Posterior cingulate gyrus (tissue), 11 donors: ENCODE measurements at regions not wholly inside any gene's neighbourhood (a gene's known extent, or its start where the extent isn't known, plus 50 kb on each side); places are given as distances from the start of the nearest gene placed in this dataset.

Experiments
- DNase-seq, 10 donors: peaks; one replicate each; pipeline versions ENCODE4 v3.0.0 to v3.0.0-alpha.2; 2020 to 2021; ENCODE audit warnings: mixed read lengths in 3 of 10
- intact Hi-C: fragments of 100-400 bp; cut with DNase I; formaldehyde crosslinking; loops from one replicate; pipeline ENCODE4 v1.15.1; 2023

DNA sequence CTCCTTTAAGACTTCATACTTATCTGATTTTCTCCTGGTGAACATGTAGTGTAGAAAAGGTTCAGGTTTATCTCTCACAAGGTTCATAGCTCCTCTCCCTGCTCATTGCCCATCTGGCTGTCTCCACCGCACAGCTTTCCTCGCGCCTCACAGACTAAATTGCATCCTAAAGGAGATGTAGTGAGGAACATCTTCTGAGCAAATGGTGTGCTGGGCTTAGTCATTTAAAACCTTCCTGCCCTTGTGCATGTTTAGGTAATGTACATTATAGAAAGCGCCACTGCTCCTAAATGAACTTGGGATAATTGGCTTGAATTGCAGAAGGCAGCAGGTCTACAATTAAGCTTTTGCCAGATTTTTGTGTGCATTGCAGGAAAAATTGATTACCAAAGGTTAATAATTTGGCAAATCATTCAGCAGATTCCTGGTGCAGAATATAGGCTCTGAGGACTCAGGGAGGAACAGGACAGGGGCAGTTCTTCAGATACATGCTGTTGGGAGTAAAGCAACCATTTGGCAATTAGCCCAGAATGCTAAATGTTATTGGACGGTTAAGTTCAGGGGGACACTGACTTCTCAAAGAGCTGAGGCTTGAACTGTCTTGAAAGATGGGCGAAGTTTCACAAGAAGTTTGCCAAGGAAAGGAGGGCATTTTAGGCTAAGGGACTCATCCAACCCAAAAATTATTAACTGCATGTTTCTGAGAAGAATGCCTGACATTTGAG lies 108.4 kb upstream of the CLDN10 start:
- peak in 1 of 10 donors; percentile 11 for DNase-seq
- intact Hi-C loops, result no loop called here

DNA sequence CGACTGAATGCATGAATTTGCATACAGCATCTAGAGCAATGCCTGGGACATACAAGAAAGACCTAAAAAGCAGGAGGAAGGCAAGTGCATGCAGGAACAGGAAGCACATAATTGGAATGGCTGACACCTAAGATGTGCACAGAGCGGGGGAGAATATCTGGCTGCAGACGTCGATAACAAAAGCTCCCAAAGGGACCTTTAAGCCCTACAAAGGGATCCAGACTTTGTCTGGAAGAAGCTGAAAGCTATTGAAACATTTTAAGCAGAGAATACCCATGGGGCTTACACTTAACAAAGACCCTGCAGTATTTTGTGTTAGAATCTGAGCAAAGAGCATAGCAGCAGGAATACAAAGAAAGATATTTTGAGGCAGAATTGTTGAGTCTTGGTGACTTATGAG lies 107.4 kb upstream of the CLDN10 start:
- DNase-seq, result no peak
- intact Hi-C loops, result no loop called here

GRCh38 chr13:95447814-95448213 lies 104.7 kb upstream of the CLDN10 start:
- intact Hi-C loops, result no loop called here
- peak in 3 of 10 donors; percentile 27 to 72 (median 30) for DNase-seq

DNA sequence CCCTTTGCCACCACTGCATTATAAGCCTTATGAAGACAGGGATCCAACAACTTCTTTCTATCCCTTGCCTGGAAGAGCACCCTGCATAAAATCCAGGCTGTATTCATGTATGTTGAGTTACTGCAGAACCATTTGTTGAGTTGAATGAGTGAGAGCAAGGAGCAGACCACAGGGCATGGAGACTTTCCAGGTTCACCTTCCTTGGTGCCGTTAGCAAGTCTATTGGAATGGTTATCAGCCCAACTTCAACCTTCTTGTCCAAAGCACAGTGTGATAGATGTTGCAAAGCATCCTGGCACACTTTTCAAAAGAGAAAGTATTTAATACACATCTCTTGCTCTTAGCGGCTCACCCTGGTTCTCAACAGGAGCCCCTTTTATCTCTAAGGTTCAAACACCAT lies 100.9 kb upstream of the CLDN10 start:
- intact Hi-C loops, result no loop called here
- DNase-seq, result no peak

DNA sequence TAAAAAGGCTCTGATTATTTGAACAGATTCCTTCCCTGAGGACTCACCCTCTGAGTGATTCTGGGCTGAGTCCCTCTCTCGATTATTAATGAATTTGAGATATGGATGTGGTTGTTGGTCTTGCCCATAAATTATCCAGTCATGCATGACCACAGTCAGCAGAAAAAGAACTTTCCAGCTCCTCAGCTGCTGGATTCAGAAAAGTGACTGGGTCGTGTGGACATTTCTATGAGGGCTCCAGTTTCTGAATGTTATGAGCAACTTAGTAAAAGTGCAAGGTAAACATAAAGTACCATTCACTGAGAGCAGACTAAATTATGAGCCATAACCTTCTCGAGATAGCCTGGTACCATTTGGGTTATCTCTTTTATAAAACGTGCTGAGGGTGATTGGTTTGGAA lies 100.1 kb upstream of the CLDN10 start:
- intact Hi-C loops, result no loop called here
- no peak for DNase-seq

GRCh38 chr13:95455782-95456181 lies 96.7 kb upstream of the CLDN10 start:
- DNase-seq, result no peak
- intact Hi-C loops, result no loop called here

- no peak for DNase-seq
Observed at GRCh38 chr13:95456815-95457214, 95.7 kb upstream of the CLDN10 start.

GRCh38 chr13:95457294-95457693 lies 95.2 kb upstream of the CLDN10 start:
- intact Hi-C loops, result no loop called here
- DNase-seq, result no peak

More at GRCh38 chr13:95456815-95457214, 95.7 kb upstream of the CLDN10 start:
- intact Hi-C loops, result no loop called here

- intact Hi-C loops, result no loop called here
- no peak for DNase-seq
Observed at GRCh38 chr13:95462801-95463200, 89.7 kb upstream of the CLDN10 start.

GRCh38 chr13:95463531-95463930 lies 89.0 kb upstream of the CLDN10 start:
- intact Hi-C loops, result no loop called here

GRCh38 chr13:95470574-95471366 lies 81.8 kb upstream of the CLDN10 start:
- no peak for DNase-seq
- intact Hi-C loops, result no loop called here

More at GRCh38 chr13:95463531-95463930, 89.0 kb upstream of the CLDN10 start:
- DNase-seq, result no peak

GRCh38 chr13:95471960-95472359 lies 80.6 kb upstream of the CLDN10 start:
- intact Hi-C loops, result no loop called here
- no peak for DNase-seq

- intact Hi-C loops, result loop anchor here (5.0 kb wide), 1 partner anchor 288 kb away; no protein-coding TSS in a partner anchor
- no peak for DNase-seq
Observed at GRCh38 chr13:95474992-95475391, 77.5 kb upstream of the CLDN10 start.

- DNase-seq, result no peak
- intact Hi-C loops, result loop anchor here (5.0 kb wide), 1 partner anchor 290 kb away; no protein-coding TSS in a partner anchor
Observed at GRCh38 chr13:95477187-95477586, 75.3 kb upstream of the CLDN10 start.

DNA sequence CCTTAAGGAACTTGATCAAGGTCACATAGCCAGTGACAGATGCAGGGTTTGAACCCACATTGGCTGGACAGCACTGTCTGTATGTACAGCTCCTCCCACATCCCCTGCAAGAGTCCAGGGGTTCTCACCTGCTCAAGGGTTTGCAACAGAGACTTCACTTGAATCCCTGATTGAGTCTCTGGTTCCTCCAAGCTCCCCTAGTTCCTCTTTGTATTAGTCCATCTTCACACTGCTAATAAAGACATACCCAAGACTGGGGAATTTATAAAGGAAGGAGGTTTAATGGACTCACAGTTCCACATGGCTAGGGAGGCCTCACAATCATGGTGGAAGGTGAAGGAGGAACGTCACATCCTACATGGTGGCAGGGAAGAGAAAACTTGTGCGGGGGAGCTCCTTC lies 72.8 kb upstream of the CLDN10 start:
- intact Hi-C loops, result loop anchor here (5.0 kb wide), 1 partner anchor 292 kb away; no protein-coding TSS in a partner anchor
- DNase-seq, result no peak

DNA sequence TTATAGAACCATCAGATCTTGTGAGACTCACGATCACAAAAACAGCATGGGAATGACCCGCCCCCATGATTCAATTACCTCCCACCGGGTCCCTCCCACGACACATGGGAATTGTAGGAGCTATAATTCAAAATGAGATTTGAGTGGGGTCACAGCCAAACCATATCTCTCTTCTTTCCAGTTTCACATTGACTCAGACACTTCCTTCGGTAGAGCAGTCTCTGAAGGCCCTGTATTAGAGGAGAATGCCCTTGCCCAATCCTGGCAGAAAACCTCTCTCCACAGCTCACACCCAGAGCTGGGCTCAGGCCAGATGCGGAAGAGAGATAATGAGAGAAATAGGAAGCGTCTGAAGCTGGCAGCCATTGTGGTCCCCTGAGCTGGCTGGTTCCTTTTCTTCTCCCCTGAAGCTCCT lies 72.4 kb upstream of the CLDN10 start:
- DNase-seq, result peak in 2 of 10 donors; percentile 12 to 79
- intact Hi-C loops, result no loop called here

DNA sequence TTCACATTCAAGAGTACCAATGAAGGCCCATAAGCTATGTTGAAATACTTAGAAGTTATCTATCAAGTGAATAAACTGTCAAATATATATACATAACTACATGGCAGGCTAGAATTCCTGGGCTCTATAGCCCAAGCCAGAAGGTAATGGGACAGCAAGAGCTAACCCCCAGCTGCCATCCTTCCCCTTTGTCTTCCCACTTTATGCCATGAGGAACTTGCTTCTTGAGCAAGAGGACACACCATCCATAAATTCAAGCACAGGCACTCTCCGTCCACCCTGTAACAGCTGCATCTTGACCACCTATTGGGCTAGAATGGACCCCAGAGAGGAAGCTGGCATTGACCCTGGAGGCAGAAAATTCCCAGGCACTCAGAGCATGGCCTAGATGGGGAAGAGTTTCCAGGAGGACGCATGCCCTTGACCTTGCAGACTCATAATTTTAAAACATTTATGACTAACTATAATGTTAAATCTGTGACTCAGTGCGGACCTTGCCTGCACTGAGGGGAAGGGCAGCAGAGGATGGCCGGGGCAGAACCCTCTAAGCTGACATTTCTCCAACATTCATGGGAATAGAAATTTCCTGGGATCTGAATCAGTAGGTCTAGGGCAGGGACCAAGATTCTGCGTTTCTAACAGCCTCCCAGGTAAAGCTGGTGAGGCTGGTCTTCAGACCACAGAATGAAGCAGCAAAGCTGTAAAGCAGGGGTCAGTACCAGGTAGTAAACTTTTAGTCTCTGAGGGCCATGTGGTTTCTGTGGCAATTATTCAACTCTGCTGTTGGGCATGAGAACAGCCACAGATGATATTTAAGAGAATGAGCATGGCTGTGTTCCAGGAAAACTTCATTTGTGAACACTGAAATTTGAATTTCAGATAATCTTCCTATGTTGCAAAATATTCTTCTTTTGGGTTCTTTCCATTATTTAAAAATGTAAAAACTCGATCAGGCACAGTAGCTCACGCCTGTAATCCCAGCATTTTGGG lies 71.4 kb upstream of the CLDN10 start:
- intact Hi-C loops, result no loop called here
- DNase-seq, result no peak

GRCh38 chr13:95484052-95484451 lies 68.5 kb upstream of the CLDN10 start:
- intact Hi-C loops, result no loop called here

DNA sequence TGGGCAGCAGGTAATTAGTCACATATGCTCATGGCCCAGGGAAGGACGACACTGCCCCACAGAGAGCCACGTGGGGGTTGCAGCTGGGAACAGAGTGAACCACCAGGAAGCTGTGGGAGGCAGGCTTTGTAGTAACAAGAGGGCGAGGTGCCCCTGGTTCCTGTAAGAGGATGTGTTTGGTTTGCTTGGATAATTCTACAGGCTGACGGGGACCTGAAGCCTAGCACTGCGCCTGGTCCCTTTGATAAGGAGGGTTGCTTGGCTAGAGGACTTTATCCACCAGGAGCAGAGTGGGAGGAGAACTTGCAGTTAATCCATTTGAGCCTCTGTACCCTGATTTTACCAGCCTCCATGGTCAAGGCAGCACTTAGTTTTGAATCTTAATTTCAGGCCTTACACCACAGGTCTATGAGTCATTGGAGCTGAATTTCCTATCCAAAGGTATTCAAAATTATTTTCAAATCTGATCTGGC lies 67.4 kb upstream of the CLDN10 start:
- DNase-seq, result no peak
- intact Hi-C loops, result no loop called here

More at GRCh38 chr13:95484052-95484451, 68.5 kb upstream of the CLDN10 start:
- DNase-seq, result no peak

- DNase-seq, result no peak
- intact Hi-C loops, result no loop called here
Observed at GRCh38 chr13:95485518-95486144, 66.9 kb upstream of the CLDN10 start.
